Common myeloid progenitor, CD34-positive (primary cell): ENCODE measurements at regions not wholly inside any gene's neighbourhood (a gene's known extent, or its start where the extent isn't known, plus 50 kb on each side); places are given as distances from the start of the nearest gene placed in this dataset.
"Not testable (repeated sequence)": the region's sequence is repeated elsewhere in the genome, so short reads cannot be mapped to it uniquely, and the experiment has no call there.

Experiments used
- CTCF ChIA-PET: fragments of 350-600 bp; sonication (Branson Sonifier 250); formaldehyde crosslinking; loops from one replicate; lab custom pipeline; 2021; ENCODE audit warnings: antibody characterized with exemption; lab: Charles Lee
- POLR2A ChIA-PET: fragments of 350-600 bp; sonication (Branson Sonifier 250); formaldehyde crosslinking; loops from one replicate; lab custom pipeline; 2021; ENCODE audit warnings: antibody characterized with exemption; lab: Charles Lee
- DNase-seq, 3 donors: peaks; one replicate each; pipeline versions ENCODE4 v3.0.0 to v3.0.0-alpha.2; 2013
- H3K27ac ChIP-seq, 2 experiments: 1 replicate in 1 of 2; 2 replicates in 1 of 2; pipeline ENCODE4 v1.7.0; 2013; ENCODE audit warnings: inconsistent platforms in 2 of 2, low read length in 2 of 2, mild to moderate bottlenecking in 2 of 2, low read depth in 1 of 2, moderate library complexity in 1 of 2; ENCODE audit not compliant: severe bottlenecking in 2 of 2, insufficient read depth in 1 of 2, poor library complexity in 1 of 2
- H3K27me3 ChIP-seq, 5 experiments: replicated peaks in 2 of 5; 1 replicate in 3 of 5; 2 replicates in 2 of 5; pipeline versions ENCODE4 v1.6.1 to v1.7.0; 2013; ENCODE audit warnings: low read length in 4 of 5, mild to moderate bottlenecking in 2 of 5, moderate library complexity in 2 of 5, inconsistent platforms in 1 of 5; ENCODE audit not compliant: insufficient read depth in 5 of 5, control insufficient read depth in 4 of 5
- H3K36me3 ChIP-seq, 4 experiments: 1 replicate in 2 of 4; 2 replicates in 2 of 4; pipeline versions ENCODE4 v1.6.1 to v1.7.0; 2013; ENCODE audit warnings: low read length in 3 of 4, control low read depth in 1 of 4, mild to moderate bottlenecking in 1 of 4; ENCODE audit not compliant: control insufficient read depth in 4 of 4, insufficient read depth in 4 of 4
- H3K4me1 ChIP-seq, 4 experiments: 1 replicate in 3 of 4; 2 replicates in 1 of 4; pipeline versions ENCODE4 v1.6.1 to v1.7.1; 2013; ENCODE audit warnings: low read length in 3 of 4, mild to moderate bottlenecking in 3 of 4, control low read depth in 1 of 4, inconsistent platforms in 1 of 4, moderate library complexity in 1 of 4; ENCODE audit not compliant: control insufficient read depth in 4 of 4, insufficient read depth in 4 of 4; ENCODE audit errors: control extremely low read depth in 1 of 4
- H3K4me3 ChIP-seq, 7 experiments: 1 replicate in 4 of 7; 2 replicates in 3 of 7; pipeline versions ENCODE4 v1.5.1 to v1.7.0; 2013; ENCODE audit warnings: mild to moderate bottlenecking in 7 of 7, low read length in 6 of 7, moderate library complexity in 6 of 7, inconsistent platforms in 2 of 7, low read depth in 2 of 7, control low read depth in 1 of 7; ENCODE audit not compliant: insufficient read depth in 4 of 7, control insufficient read depth in 1 of 7; ENCODE audit errors: extremely low read depth in 1 of 7
- H3K9me3 ChIP-seq, 5 experiments: 1 replicate in 4 of 5; 2 replicates in 1 of 5; pipeline versions ENCODE4 v1.6.1 to v1.7.1; 2013; ENCODE audit warnings: low read length in 4 of 5, mild to moderate bottlenecking in 2 of 5, inconsistent platforms in 1 of 5, low read depth in 1 of 5, moderate library complexity in 1 of 5; ENCODE audit not compliant: control insufficient read depth in 4 of 5, insufficient read depth in 2 of 5; ENCODE audit errors: control extremely low read depth in 1 of 5
- WGBS: methylation state at CpG from one replicate; pipeline ENCODE4 v1.1.5; 2013; ENCODE audit not compliant: insufficient coverage; 5-methylcytosine and 5-hydroxymethylcytosine counted together

DNA sequence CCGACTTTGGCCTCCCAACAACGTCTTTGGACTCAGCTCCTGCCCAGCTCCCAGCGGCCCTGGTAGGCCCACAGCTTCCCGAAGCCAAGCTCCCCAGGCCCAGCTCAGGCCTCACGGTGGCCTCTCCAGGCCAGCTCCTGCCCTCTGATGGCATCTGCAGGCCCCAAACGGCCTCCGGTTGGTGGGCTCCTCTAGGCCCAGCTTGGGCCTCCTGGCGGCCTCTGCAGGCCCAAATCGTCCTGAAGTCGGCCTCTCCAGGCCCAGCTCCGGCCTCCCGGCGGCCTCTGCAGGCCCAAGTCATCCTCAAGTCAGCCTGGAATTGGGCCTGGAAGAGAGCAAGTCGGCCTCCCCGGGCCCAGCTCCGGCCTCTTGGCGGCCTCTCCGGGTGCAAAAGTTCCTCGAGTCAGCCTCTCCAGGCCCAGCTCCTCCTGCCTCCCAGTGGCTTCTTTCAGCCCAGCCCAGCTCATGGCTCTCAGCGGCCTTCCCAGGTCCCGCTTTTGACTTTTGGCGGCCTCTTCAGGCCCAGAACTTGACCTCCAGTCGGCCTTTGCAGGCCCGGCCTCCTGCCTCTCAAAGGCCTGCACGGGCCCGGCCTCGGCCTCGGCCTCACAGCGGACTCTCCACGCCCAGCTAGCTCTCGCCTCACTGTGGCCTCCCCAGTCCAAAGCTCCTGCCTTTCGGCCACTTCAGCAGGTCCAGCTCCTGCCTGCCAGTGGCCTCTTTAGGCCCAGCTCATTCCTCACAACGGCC lies 50.9 kb upstream of the METTL14 start:
- H3K9me3 ChIP-seq, CTCF ChIA-PET, H3K4me3 ChIP-seq, H3K4me1 ChIP-seq, H3K27ac ChIP-seq, POLR2A ChIA-PET, DNase-seq, H3K27me3 ChIP-seq: not testable (repeated sequence)
- H3K36me3 ChIP-seq = peaks cover 0 to 19% (median 5%) of the 10 kb centered on the region in 4 experiments
- WGBS = 98% methylated on average over 18 of the region's 33 CpGs
